B cell (primary cell): ENCODE measurements at regions not wholly inside any gene's neighbourhood (a gene's known extent, or its start where the extent isn't known, plus 50 kb on each side); places are given as distances from the start of the nearest gene placed in this dataset.

ENCODE experiments used
- ATAC-seq: fragments of 200-7000 bp; cut with Tn5 transposase; one replicate; pipeline ENCODE4 v1.10.0; 2021; ENCODE audit warnings: low read depth, mild to moderate bottlenecking, moderate number of reproducible peaks, moderate library complexity
- CTCF ChIA-PET: fragments of 350-600 bp; sonication (Branson Sonifier 250); formaldehyde crosslinking; loops from one replicate; lab custom pipeline; 2021; ENCODE audit warnings: antibody characterized with exemption, inconsistent platforms; lab: Charles Lee
- POLR2A ChIA-PET: fragments of 350-600 bp; sonication (Branson Sonifier 250); formaldehyde crosslinking; loops from one replicate; lab custom pipeline; 2021; ENCODE audit warnings: antibody characterized with exemption; lab: Charles Lee
- DNase-seq: peaks from one replicate; pipeline ENCODE4 v3.0.0; 2013
- H2AFZ ChIP-seq: 2 replicates; pipeline ENCODE4 v1.6.1; 2012; ENCODE audit warnings: mild to moderate bottlenecking, low read depth, low read length; ENCODE audit not compliant: insufficient read depth, poor library complexity, severe bottlenecking
- H3K27ac ChIP-seq, 2 donors: 1 replicate in 1 of 2; 2 replicates in 1 of 2; pipeline ENCODE4 v1.5.1; 2012 to 2013; ENCODE audit warnings: low read length in 2 of 2, mild to moderate bottlenecking in 2 of 2, moderate library complexity in 1 of 2
- H3K27me3 ChIP-seq, 4 experiments: fragments of 200-600 bp in 1 of 4; sonication (generic) in 1 of 4; replicated peaks in 1 of 4; 1 replicate in 2 of 4; 2 replicates in 2 of 4; pipeline versions ENCODE4 v1.6.1 to v1.7.0; 2013 to 2016; ENCODE audit warnings: low read length in 3 of 4, mild to moderate bottlenecking in 2 of 4, mixed read lengths in 1 of 4, moderate library complexity in 1 of 4; ENCODE audit not compliant: insufficient read depth in 4 of 4, control insufficient read depth in 3 of 4; ENCODE audit errors: control extremely low read depth in 1 of 4
- H3K36me3 ChIP-seq, 2 experiments: replicated peaks in 1 of 2; 1 replicate in 1 of 2; 2 replicates in 1 of 2; pipeline versions ENCODE4 v1.6.1 to v1.7.1; 2013; ENCODE audit warnings: low read length in 1 of 2; ENCODE audit not compliant: insufficient read depth in 2 of 2, control insufficient read depth in 1 of 2; ENCODE audit errors: control extremely low read depth in 1 of 2, extremely low read depth in 1 of 2
- H3K4me1 ChIP-seq, 2 donors: fragments of 200-600 bp in 1 of 2; sonication (generic) in 1 of 2; 1 replicate in 1 of 2; 2 replicates in 1 of 2; pipeline versions ENCODE4 v1.5.1 to v1.6.1; 2013 to 2017; ENCODE audit warnings: low read length in 2 of 2; ENCODE audit not compliant: control insufficient read depth in 2 of 2, insufficient read depth in 2 of 2
- H3K4me2 ChIP-seq: replicated peaks from 2 replicates; pipeline ENCODE3; 2012; ENCODE audit warnings: mild to moderate bottlenecking, low read depth, low read length; ENCODE audit not compliant: poor library complexity, severe bottlenecking
- H3K4me3 ChIP-seq, 5 experiments: fragments of 200-600 bp in 1 of 5; sonication (generic) in 1 of 5; 1 replicate in 3 of 5; 2 replicates in 2 of 5; pipeline versions ENCODE4 v1.5.1 to v1.7.0; 2011 to 2016; ENCODE audit warnings: low read length in 4 of 5, mild to moderate bottlenecking in 4 of 5, low read depth in 2 of 5, control low read depth in 1 of 5, moderate library complexity in 1 of 5; ENCODE audit not compliant: insufficient read depth in 1 of 5; ENCODE audit errors: control extremely low read depth in 1 of 5, extremely low read depth in 1 of 5
- H3K79me2 ChIP-seq: fragments of 200-600 bp; sonication (generic); one replicate; pipeline ENCODE4 v1.6.0; 2016; ENCODE audit warnings: low read length; ENCODE audit not compliant: control insufficient read depth, insufficient read depth
- H3K9ac ChIP-seq: fragments of 200-600 bp; sonication (generic); 2 replicates; pipeline ENCODE4 v1.6.1; 2017; ENCODE audit warnings: mild to moderate bottlenecking, low read length, moderate library complexity
- H3K9me3 ChIP-seq, 3 donors: one replicate each; pipeline versions ENCODE4 v1.6.1 to v1.7.1; 2013; ENCODE audit warnings: low read length in 2 of 3; ENCODE audit not compliant: control insufficient read depth in 2 of 3, insufficient read depth in 1 of 3; ENCODE audit errors: control extremely low read depth in 1 of 3
- H4K20me1 ChIP-seq: 2 replicates; pipeline ENCODE4 v1.6.0; 2012; ENCODE audit warnings: mild to moderate bottlenecking, low read length; ENCODE audit not compliant: insufficient read depth, control insufficient read depth, poor library complexity, severe bottlenecking
- H3K27ac Mint-ChIP-seq: one replicate; pipeline ENCODE4 v1.8.0; 2021; ENCODE audit warnings: mixed read lengths
- H3K27me3 Mint-ChIP-seq: one replicate; pipeline ENCODE4 v1.8.0; 2021; ENCODE audit warnings: mixed read lengths
- H3K4me1 Mint-ChIP-seq: one replicate; pipeline ENCODE4 v1.8.0; 2021; ENCODE audit warnings: mixed read lengths
- H3K4me3 Mint-ChIP-seq: one replicate; pipeline ENCODE4 v1.8.0; 2021; ENCODE audit warnings: mixed read lengths
- H3K9me3 Mint-ChIP-seq: one replicate; pipeline ENCODE4 v1.8.0; 2022; ENCODE audit warnings: mixed read lengths; ENCODE audit not compliant: insufficient read depth
- CTCF ChIP-seq: fragments of 200-600 bp; IDR thresholded peaks from one replicate; pipeline ENCODE4 v1.8.0; 2022; ENCODE audit warnings: antibody characterized with exemption, mild to moderate bottlenecking
- EZH2 ChIP-seq: IDR thresholded peaks from 2 replicates; pipeline ENCODE4 v1.6.1; 2012; ENCODE audit warnings: borderline replicate concordance, low read depth, mild to moderate bottlenecking, moderate library complexity, low read length; ENCODE audit not compliant: insufficient read depth, poor library complexity, severe bottlenecking
- WGBS: methylation state at CpG from one replicate; pipeline ENCODE4 v1.1.5; 2013; ENCODE audit warnings: missing lambda C conversion rate; ENCODE audit not compliant: insufficient coverage; 5-methylcytosine and 5-hydroxymethylcytosine counted together
- intact Hi-C: fragments of 100-400 bp; cut with micrococcal nuclease; formaldehyde crosslinking; loops from one replicate; pipeline ENCODE4 v1.10.0; 2022

- H4K20me1 ChIP-seq = no peaks in the 10 kb centered on the region
- no peak overlapping the region for H3K4me2 ChIP-seq
- CTCF ChIA-PET = no interaction called here
- ATAC-seq (no peak), DNase-seq (no peak)
- H3K4me1 ChIP-seq = no peaks in the 10 kb centered on the region
- no peaks in the 10 kb centered on the region for H3K36me3 ChIP-seq
- TF ChIP-seq EZH2 (no peak), CTCF (no peak)
- Mint-ChIP-seq H3K4me1 (peaks cover 3% of the 10 kb centered on the region), H3K27ac (no peak overlapping the region), H3K4me3 (no peak overlapping the region), H3K9me3 (no peaks in the 10 kb centered on the region), H3K27me3 (no peaks in the 10 kb centered on the region)
- POLR2A ChIA-PET = no interaction called here
- H2AFZ ChIP-seq = no peak overlapping the region
- no peak overlapping the region for H3K9ac ChIP-seq
- H3K79me2 ChIP-seq = no peaks in the 10 kb centered on the region
- intact Hi-C loops = no loop called here
- no peaks in the 10 kb centered on the region for H3K27me3 ChIP-seq
- no peaks in the 10 kb centered on the region for H3K9me3 ChIP-seq
- no peak overlapping the region for H3K27ac ChIP-seq
- 58% methylated on average over 18 of the region's 18 CpGs for WGBS
- H3K4me3 ChIP-seq = no peak overlapping the region
Observed at GRCh38 chr2:42879913-42880737, 87.7 kb upstream of the HAAO start.

GRCh38 chr2:42879121-42879705 lies 86.8 kb upstream of the HAAO start:
- H3K9ac ChIP-seq = no peak overlapping the region
- ChIA-PET CTCF (no interaction called here), POLR2A (interaction anchor here (0.6 kb wide), 1 partner anchor 698 kb away, joined by 4 read pairs; no protein-coding TSS in a partner anchor)
- H3K27ac ChIP-seq = no peak overlapping the region
- no peak overlapping the region for H2AFZ ChIP-seq
- H3K4me2 ChIP-seq = no peak overlapping the region
- Mint-ChIP-seq H3K27ac (no peak overlapping the region), H3K4me1 (peaks cover 3% of the 10 kb centered on the region), H3K4me3 (no peak overlapping the region), H3K9me3 (no peaks in the 10 kb centered on the region), H3K27me3 (no peaks in the 10 kb centered on the region)
- H4K20me1 ChIP-seq = no peaks in the 10 kb centered on the region
- no peaks in the 10 kb centered on the region for H3K36me3 ChIP-seq
- no peak overlapping the region for H3K4me3 ChIP-seq
- DNase-seq = no peak
- H3K9me3 ChIP-seq = no peaks in the 10 kb centered on the region
- intact Hi-C loops = no loop called here
- WGBS = 89% methylated on average over 5 of the region's 6 CpGs
- H3K79me2 ChIP-seq = no peaks in the 10 kb centered on the region
- no peaks in the 10 kb centered on the region for H3K4me1 ChIP-seq
- no peaks in the 10 kb centered on the region for H3K27me3 ChIP-seq
- TF ChIP-seq CTCF = no peak
- no peak for TF ChIP-seq EZH2
- no peak for ATAC-seq
